ENCODE measurements at regions not wholly inside any gene's neighbourhood (a gene's known extent, or its start where the extent isn't known, plus 50 kb on each side); places are given as distances from the start of the nearest gene placed in this dataset.
A peak's percentile ranks its signal among the peaks of the same experiment; 100 is the strongest.

GRCh38 chr2:12110074-12110473 is 363.6 kb downstream of the LPIN1 start:
- DNase-seq (ENCODE audit: low read depth in 2 of 2), result peak in 1 of 2 donors; percentile 12

GRCh38 chr2:12110481-12110880 is 364.0 kb downstream of the LPIN1 start:
- no peak for DNase-seq (ENCODE audit: low read depth in 2 of 2)

- no peak for DNase-seq (ENCODE audit: low read depth in 2 of 2)
Observed at GRCh38 chr2:12113412-12113811, 367.0 kb downstream of the LPIN1 start.

GRCh38 chr2:12114816-12115215 is 368.4 kb downstream of the LPIN1 start:
- no peak for DNase-seq (ENCODE audit: low read depth in 2 of 2)

- DNase-seq (ENCODE audit: low read depth in 2 of 2), result no peak
Observed at GRCh38 chr2:12116228-12116750, 369.9 kb downstream of the LPIN1 start.

GRCh38 chr2:12119841-12120240 is 373.4 kb downstream of the LPIN1 start:
- DNase-seq (ENCODE audit: low read depth in 2 of 2), result no peak

- DNase-seq (ENCODE audit: low read depth in 2 of 2), result no peak
Observed at GRCh38 chr2:12120281-12121150, 374.1 kb downstream of the LPIN1 start.

GRCh38 chr2:12124790-12125189 is 378.4 kb downstream of the LPIN1 start:
- no peak for DNase-seq (ENCODE audit: low read depth in 2 of 2)

GRCh38 chr2:12126318-12126717 is 379.9 kb downstream of the LPIN1 start:
- DNase-seq (ENCODE audit: low read depth in 2 of 2), result no peak

GRCh38 chr2:12127638-12128037 is 381.2 kb downstream of the LPIN1 start:
- no peak for DNase-seq (ENCODE audit: low read depth in 2 of 2)

- DNase-seq (ENCODE audit: low read depth in 2 of 2), result no peak
Observed at GRCh38 chr2:12131975-12132374, 385.5 kb downstream of the LPIN1 start.

- DNase-seq (ENCODE audit: low read depth in 2 of 2), result no peak
Observed at GRCh38 chr2:12141618-12142258, 395.3 kb downstream of the LPIN1 start.

- DNase-seq (ENCODE audit: low read depth in 2 of 2), result no peak
Observed at GRCh38 chr2:12151716-12152115, 405.3 kb downstream of the LPIN1 start.

GRCh38 chr2:12152888-12153287 is 406.5 kb downstream of the LPIN1 start:
- no peak for DNase-seq (ENCODE audit: low read depth in 2 of 2)

GRCh38 chr2:12155303-12156051 is 409.0 kb downstream of the LPIN1 start:
- DNase-seq (ENCODE audit: low read depth in 2 of 2), result peak; percentile 79 to 93

GRCh38 chr2:12156349-12156748 is 409.9 kb downstream of the LPIN1 start:
- DNase-seq (ENCODE audit: low read depth in 2 of 2), result no peak

- DNase-seq (ENCODE audit: low read depth in 2 of 2), result no peak
Observed at GRCh38 chr2:12161085-12161484, 414.7 kb downstream of the LPIN1 start.

GRCh38 chr2:12162269-12163247 is 416.1 kb downstream of the LPIN1 start:
- no peak for DNase-seq (ENCODE audit: low read depth in 2 of 2)

GRCh38 chr2:12163866-12164265 is 417.4 kb downstream of the LPIN1 start:
- DNase-seq (ENCODE audit: low read depth in 2 of 2), result no peak

- no peak for DNase-seq (ENCODE audit: low read depth in 2 of 2)
Observed at GRCh38 chr2:12164689-12165088, 418.3 kb downstream of the LPIN1 start.

All from dermis microvascular lymphatic vessel endothelial cell (primary cell).